ENCODE measurements at regions not wholly inside any gene's neighbourhood (a gene's known extent, or its start where the extent isn't known, plus 50 kb on each side); places are given as distances from the start of the nearest gene placed in this dataset.

DNA sequence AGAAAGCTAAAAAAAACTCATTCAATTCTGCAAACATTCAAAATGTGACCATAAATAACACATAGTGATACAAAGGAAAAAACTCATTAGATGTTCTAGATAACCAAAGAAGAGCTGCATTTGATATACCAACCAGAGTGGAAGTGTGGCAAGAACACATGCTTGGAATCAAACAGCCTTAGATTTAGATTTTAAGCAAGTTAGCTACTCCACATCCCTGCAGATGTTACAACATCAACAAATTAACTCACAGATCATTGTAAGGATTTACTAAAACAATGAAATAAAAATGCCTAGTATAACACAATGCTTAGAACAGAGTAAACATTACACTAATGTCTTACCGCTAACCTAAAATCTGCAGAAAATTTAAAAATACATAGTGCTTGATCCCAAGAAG, 114.0 kb upstream of the AKIP1 start:
- Histone ChIP-seq H3K27ac (no peak overlapping the region), H3K4me3 (no peak overlapping the region)
- DNase-seq (ENCODE audit: low spot score), result no peak
- TF ChIP-seq, protein P1, sequence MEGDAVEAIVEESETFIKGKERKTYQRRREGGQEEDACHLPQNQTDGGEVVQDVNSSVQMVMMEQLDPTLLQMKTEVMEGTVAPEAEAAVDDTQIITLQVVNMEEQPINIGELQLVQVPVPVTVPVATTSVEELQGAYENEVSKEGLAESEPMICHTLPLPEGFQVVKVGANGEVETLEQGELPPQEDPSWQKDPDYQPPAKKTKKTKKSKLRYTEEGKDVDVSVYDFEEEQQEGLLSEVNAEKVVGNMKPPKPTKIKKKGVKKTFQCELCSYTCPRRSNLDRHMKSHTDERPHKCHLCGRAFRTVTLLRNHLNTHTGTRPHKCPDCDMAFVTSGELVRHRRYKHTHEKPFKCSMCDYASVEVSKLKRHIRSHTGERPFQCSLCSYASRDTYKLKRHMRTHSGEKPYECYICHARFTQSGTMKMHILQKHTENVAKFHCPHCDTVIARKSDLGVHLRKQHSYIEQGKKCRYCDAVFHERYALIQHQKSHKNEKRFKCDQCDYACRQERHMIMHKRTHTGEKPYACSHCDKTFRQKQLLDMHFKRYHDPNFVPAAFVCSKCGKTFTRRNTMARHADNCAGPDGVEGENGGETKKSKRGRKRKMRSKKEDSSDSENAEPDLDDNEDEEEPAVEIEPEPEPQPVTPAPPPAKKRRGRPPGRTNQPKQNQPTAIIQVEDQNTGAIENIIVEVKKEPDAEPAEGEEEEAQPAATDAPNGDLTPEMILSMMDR (IDR thresholded peaks at IDR 0.05), result no peak

DNA sequence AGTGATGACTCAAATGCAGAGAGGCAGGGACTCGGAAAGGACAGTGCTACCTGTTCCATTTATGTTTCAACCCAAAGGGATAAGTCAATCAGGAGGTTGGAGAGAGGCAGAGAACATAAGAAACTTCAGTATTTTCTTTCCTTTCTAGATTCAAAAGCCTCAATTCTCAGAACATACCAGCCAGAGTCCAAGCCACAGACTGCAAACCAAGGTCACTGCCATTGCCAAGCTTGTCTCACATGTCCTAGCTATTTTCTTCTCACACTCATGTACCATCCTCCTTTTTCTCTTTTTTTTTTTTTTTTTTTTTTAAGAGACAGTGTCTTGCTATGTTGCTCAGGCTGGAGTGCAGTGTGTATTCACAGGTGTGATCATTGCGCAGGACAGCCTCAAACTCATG, 111.7 kb upstream of the AKIP1 start:
- TF ChIP-seq, protein P1 (IDR thresholded peaks at IDR 0.05), result no peak
- no peak overlapping the region for H3K4me3 ChIP-seq
- H3K27ac ChIP-seq, result no peak overlapping the region
- no peak for DNase-seq (ENCODE audit: low spot score)

DNA sequence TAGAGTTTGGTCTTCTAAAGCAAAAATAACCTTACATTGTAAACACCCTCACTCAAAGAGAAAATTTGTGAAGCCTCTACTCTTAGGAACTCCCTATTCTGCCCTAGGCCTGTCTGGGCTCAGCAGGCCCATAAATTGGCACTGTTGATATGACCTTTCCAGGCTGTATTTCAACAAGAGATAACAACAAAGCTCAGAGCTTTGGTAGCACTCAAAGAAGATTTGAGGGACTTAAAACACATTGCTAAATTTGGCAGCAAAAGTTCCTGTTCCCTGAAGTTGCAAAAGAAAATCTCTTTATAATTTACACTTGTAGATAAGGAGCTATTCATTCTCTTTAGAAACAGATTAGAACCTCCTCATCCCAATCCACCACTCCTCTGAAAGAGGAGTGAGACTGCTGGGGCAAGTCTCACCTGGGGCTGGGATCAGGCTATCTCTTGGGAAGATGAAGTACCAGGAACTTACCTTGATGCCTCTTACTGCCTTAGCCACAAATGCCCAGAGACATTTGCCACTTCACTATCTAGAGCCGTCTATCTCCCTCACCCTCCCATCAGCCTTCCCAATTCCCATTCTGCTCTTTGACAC, 110.4 kb upstream of the AKIP1 start:
- TF ChIP-seq, protein P1 (IDR thresholded peaks at IDR 0.05), result no peak
- no peak for DNase-seq (ENCODE audit: low spot score)
- H3K4me3 ChIP-seq, result no peak overlapping the region
- H3K27ac ChIP-seq, result no peak overlapping the region

DNA sequence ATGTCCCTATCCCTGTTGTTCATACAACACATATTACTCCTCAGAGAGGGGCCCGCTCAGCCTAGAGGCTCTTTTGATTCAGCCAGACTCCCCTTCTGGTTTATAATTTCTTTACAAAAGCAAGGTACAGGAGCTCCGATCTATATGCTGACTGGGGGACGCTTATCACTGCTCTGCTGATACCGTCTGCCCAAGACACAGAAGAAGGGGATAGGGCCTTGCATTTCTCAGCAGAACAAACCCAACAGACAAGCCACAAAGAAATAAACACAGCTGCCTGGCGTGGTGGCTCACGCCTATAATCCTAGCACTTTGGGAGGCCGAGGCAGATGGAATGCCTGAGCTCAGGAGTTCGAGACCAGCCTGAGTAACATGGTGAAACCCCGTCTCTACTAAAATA, 109.9 kb upstream of the AKIP1 start:
- TF ChIP-seq, protein P1 (IDR thresholded peaks at IDR 0.05), result no peak
- H3K4me3 ChIP-seq, result no peak overlapping the region
- H3K27ac ChIP-seq, result no peak overlapping the region
- no peak for DNase-seq (ENCODE audit: low spot score)

DNA sequence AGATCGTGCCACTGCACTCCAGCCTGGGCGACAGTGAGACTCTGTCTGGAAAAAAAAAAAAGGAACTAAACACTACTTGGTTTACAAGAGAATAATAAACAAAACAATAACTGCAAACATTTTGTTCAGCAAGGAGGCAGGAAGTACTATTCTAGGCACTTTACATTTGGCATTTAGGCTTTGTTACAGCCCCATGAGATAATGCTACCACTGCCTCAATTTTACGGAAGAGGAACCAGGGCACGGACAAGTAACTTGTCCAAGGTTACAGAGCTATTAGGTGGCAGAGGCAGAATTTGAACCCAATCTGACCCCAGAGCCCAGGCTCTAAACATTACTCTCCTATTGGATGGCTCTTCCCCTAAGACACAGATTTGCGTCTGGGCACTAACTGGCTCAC, 108.7 kb upstream of the AKIP1 start:
- H3K4me3 ChIP-seq, result no peak overlapping the region
- TF ChIP-seq, protein P1 (IDR thresholded peaks at IDR 0.05), result no peak
- H3K27ac ChIP-seq, result no peak overlapping the region
- no peak for DNase-seq (ENCODE audit: low spot score)

DNA sequence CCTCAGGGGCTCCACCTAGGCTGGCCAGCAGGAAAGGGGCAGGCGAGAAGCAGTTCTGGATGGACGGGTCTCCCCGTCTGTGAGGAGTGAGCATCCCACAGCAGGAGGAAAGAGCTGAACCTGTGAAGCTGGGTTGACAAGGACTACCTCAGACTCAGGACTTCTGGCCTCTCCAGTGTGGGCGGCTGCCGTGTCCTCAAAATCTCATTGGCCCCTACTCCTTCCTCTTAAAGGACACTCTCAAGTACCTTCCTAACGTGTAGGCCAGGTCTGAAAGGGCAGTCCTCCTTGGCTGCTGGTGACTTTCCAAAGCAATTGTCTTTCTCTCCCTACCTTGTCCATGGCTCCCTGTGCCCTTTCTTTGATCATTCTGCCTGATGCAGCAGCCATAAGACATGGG, 107.0 kb upstream of the AKIP1 start:
- Histone ChIP-seq H3K4me3 (no peak overlapping the region), H3K27ac (no peak overlapping the region)
- no peak for DNase-seq (ENCODE audit: low spot score)
- TF ChIP-seq, protein P1 (IDR thresholded peaks at IDR 0.05), result no peak

DNA sequence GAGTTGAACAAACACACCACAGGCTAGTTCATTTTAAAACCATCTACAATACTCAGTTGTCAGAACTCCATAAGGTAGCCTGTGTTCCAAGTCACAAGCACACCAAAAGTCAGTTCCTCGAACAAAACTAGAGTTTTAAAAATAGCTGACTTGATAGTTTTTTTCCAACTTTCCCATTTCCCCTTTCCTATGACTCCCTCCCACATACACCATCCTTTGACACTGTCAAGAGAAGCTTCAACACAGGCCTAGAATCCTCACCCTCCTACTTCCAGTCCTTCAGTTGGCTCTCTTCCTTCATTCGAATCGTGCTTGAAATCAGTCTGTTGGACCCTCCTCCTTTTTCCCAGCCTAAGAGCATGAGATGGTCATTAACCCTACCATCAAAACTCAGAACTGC, 105.7 kb upstream of the AKIP1 start:
- Histone ChIP-seq H3K4me3 (no peak overlapping the region), H3K27ac (peak overlapping the region in 1 of 2 donors; percentile 44)
- no peak for DNase-seq (ENCODE audit: low spot score)

More for the DNA sequence above, 105.7 kb upstream of the AKIP1 start:
- TF ChIP-seq, protein P1 (IDR thresholded peaks at IDR 0.05), result no peak
